ENCODE measurements at regions not wholly inside any gene's neighbourhood (a gene's known extent, or its start where the extent isn't known, plus 50 kb on each side); places are given as distances from the start of the nearest gene placed in this dataset.

- ATAC-seq: no peak
Observed at GRCh38 chr10:106457522-106457921, 707.0 kb downstream of the SORCS1 start.

GRCh38 chr10:106454233-106454632 is 710.3 kb downstream of the SORCS1 start:
- ATAC-seq: no peak

GRCh38 chr10:106450966-106451365 is 713.5 kb downstream of the SORCS1 start:
- no peak for ATAC-seq

- ATAC-seq: no peak
Observed at GRCh38 chr10:106446920-106447319, 717.6 kb downstream of the SORCS1 start.

- ATAC-seq: no peak
Observed at GRCh38 chr10:106442223-106442622, 722.3 kb downstream of the SORCS1 start.

GRCh38 chr10:106440767-106441166 is 723.7 kb downstream of the SORCS1 start:
- no peak for ATAC-seq

GRCh38 chr10:106440355-106440754 is 724.2 kb downstream of the SORCS1 start:
- ATAC-seq: no peak

GRCh38 chr10:106439366-106439765 is 725.1 kb downstream of the SORCS1 start:
- no peak for ATAC-seq

GRCh38 chr10:106438386-106438785 is 726.1 kb downstream of the SORCS1 start:
- ATAC-seq: no peak

GRCh38 chr10:106436123-106436715 is 728.3 kb downstream of the SORCS1 start:
- ATAC-seq: no peak

- no peak for ATAC-seq
Observed at GRCh38 chr10:106435081-106435480, 729.4 kb downstream of the SORCS1 start.

- ATAC-seq: no peak
Observed at GRCh38 chr10:106424981-106425380, 739.5 kb downstream of the SORCS1 start.

- no peak for ATAC-seq
Observed at GRCh38 chr10:106424054-106424453, 740.5 kb downstream of the SORCS1 start.

- ATAC-seq: no peak
Observed at GRCh38 chr10:106410331-106410730, 754.2 kb downstream of the SORCS1 start.

- no peak for ATAC-seq
Observed at GRCh38 chr10:106405141-106405540, 759.4 kb downstream of the SORCS1 start.

- ATAC-seq: no peak
Observed at GRCh38 chr10:106402458-106402857, 762.0 kb downstream of the SORCS1 start.

GRCh38 chr10:106401967-106402366 is 762.5 kb downstream of the SORCS1 start:
- no peak for ATAC-seq

- no peak for ATAC-seq
Observed at GRCh38 chr10:106401161-106401560, 763.3 kb downstream of the SORCS1 start.

GRCh38 chr10:106399112-106399511 is 765.4 kb downstream of the SORCS1 start:
- no peak for ATAC-seq

- ATAC-seq: no peak
Observed at GRCh38 chr10:106396192-106396591, 768.3 kb downstream of the SORCS1 start.

GRCh38 chr10:106395041-106395749 is 769.3 kb downstream of the SORCS1 start:
- ATAC-seq: no peak

GRCh38 chr10:106392778-106393177 is 771.7 kb downstream of the SORCS1 start:
- no peak for ATAC-seq

- no peak for ATAC-seq
Observed at GRCh38 chr10:106387063-106387462, 777.4 kb downstream of the SORCS1 start.

GRCh38 chr10:106384496-106384895 is 780.0 kb downstream of the SORCS1 start:
- ATAC-seq: no peak

GRCh38 chr10:106380706-106381105 is 783.8 kb downstream of the SORCS1 start:
- ATAC-seq: no peak

Data from activated CD4-positive, CD25-positive, alpha-beta regulatory T cell treated with anti-CD3 and anti-CD28 coated beads, Interleukin-2, amount 50 U/mL, for 24 hours (primary cell).